ENCODE measurements at regions not wholly inside any gene's neighbourhood (a gene's known extent, or its start where the extent isn't known, plus 50 kb on each side); places are given as distances from the start of the nearest gene placed in this dataset.

DNA sequence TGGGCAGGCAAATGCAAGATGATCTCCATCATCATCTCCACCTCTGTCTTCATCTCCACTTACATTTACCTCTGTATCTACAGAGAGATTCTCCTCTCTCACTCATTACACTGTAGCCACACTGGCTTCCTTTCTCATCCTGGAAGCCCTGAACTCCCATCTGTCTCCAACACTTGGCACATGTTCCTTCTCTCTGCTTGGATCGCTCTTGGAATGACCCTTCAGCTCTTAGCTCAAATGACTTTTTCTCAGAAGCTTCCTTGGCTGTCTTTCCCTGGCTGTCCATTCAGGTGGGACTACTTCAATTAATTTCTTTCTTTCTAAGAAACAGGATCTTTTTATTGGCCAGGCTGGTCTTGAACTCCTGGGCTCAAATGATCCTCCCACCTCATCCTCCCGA is 120.0 kb upstream of the KLF4 start:
- TF ChIP-seq, protein P1, sequence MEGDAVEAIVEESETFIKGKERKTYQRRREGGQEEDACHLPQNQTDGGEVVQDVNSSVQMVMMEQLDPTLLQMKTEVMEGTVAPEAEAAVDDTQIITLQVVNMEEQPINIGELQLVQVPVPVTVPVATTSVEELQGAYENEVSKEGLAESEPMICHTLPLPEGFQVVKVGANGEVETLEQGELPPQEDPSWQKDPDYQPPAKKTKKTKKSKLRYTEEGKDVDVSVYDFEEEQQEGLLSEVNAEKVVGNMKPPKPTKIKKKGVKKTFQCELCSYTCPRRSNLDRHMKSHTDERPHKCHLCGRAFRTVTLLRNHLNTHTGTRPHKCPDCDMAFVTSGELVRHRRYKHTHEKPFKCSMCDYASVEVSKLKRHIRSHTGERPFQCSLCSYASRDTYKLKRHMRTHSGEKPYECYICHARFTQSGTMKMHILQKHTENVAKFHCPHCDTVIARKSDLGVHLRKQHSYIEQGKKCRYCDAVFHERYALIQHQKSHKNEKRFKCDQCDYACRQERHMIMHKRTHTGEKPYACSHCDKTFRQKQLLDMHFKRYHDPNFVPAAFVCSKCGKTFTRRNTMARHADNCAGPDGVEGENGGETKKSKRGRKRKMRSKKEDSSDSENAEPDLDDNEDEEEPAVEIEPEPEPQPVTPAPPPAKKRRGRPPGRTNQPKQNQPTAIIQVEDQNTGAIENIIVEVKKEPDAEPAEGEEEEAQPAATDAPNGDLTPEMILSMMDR (IDR thresholded peaks at IDR 0.05) = no peak
- TF ChIP-seq POLR2A (IDR thresholded peaks at IDR 0.05) (no peak), EP300 (IDR thresholded peaks at IDR 0.05) (no peak), POLR2AphosphoS5 (IDR thresholded peaks at IDR 0.05) (no peak)
